ENCODE measurements at regions not wholly inside any gene's neighbourhood (a gene's known extent, or its start where the extent isn't known, plus 50 kb on each side); places are given as distances from the start of the nearest gene placed in this dataset.
"Not testable (repeated sequence)": the region's sequence is repeated elsewhere in the genome, so short reads cannot be mapped to it uniquely, and the experiment has no call there.

DNA sequence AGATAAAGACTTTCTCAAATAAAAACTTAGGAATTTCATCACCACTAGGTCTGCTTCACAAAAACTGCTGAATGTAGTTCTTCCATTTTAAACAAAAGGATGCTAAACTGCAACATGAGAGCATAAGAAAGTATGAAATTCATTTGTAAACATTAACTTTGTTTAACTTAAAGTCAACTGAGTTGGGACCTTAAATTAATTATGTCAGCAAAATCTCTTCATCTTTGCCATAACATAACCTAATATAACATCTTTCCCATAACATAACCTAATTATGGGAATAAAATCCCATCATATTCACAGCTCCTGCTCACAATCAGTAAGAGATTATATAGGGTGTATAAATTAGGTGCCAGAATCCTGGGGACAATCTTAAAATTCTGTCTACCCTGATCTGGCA is 78.8 kb upstream of the PCSK5 start:
- DNase-seq, result no peak

GRCh38 chr9:75812141-75812540 is 78.3 kb upstream of the PCSK5 start:
- no peak for DNase-seq

DNA sequence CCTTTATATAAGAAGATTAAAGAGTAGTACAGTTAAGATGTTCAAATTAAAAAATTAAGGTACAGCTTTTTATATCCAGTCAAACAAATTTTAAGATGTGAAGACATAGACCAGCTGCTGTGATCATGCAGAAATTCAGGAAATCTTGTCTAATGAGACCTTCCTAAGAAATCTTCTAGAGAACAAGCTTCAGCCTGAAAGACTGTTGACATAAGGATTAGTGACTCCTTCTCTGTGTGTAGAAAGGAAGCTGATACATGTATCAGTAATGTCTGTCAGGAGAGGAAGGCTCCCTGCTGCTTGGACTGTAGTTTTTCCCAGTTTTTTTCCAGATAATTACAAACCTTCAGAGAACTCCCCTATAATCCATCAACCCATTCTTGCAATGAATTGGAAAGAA is 75.8 kb upstream of the PCSK5 start:
- DNase-seq, result no peak

DNA sequence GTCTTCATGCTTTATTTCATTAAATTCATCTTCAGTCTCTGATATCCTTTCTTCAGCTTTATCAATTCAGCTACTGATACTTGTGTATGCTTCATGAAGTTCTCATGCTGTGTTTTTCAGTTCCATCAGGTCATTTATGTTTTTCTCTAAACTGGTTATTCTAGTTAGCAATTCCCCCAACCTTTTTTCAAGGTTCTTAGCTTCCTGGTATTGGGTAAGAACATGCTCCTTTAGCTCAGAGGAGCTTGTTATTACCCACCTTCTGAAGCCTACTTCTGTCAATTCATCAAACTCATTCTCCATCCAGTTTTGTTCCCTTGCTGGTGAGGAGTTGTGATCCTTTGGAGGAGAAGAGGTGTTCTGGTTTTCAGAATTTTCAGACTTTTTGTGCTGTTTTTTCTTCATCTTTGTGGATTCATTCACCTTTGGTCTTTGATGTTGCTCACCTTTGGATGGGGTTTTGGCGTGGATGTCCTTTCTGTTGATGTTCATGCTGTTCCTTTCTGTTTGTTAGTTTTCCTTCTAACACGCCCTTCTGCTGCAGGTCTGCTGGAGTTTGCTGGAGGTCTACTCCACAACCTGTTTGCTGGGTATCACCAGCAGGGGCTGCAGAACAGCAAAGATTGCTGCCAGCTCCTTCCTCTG is 69.9 kb upstream of the PCSK5 start:
- not testable (repeated sequence) for DNase-seq

DNA sequence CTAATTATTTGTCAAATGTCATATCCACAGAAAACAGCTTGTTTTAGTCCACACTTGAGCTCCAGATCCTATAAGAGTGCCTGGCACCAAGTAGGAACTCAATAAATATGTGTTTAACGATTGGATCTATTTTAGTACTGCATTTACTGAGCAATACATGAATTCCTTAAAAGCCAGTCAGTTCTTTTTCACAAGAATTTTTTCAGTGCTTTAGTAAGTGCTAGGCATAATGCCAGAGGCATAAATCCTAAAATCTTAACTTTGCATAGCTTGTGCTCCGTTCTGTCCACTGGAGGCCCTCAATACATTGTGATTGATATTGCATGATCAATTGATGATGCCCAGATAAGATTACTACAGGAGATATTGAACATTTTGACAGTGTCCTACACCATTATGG is 67.3 kb upstream of the PCSK5 start:
- DNase-seq, result no peak

- DNase-seq, result no peak
These were observed 65.5 kb upstream of the PCSK5 start for GRCh38 chr9:75824816-75825568.

DNA sequence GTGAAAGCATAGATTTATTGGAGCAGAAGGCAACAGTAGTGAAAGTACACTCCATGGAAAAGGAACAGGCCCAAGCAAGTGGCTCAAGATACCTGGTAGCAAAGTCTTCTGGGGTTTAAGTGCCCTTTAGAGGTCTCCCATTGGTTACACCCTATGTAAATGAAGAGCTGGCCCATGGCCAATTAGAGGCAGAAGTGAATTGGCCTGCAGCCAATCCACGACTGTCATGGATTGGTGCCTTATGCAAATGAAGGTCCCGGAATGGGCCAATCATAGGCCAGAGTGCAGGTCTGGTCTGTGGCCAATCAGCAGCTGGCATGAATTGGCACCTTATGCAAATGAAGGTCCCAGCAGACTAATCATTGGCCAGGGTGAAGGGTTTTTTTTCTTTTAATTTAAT is 64.2 kb upstream of the PCSK5 start:
- no peak for DNase-seq

DNA sequence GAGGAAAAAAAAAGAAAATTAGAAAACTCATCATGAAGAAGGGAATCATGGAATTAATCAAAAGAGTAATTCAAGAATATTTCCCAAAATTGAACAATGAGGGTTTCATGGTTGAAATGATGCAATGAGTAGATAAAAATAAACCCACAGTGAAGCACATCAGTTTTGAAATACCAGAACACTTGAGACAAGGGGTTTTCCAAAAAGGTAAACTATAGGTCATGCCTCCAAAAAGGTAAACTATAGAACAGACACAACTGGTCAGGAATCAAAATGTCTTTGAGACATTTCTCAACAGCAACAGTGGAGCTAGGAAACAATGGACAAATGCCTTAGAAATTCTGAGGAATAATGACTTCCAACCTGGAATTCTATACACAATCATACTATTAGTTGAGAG is 60.2 kb upstream of the PCSK5 start:
- no peak for DNase-seq

GRCh38 chr9:75833778-75834177 is 56.7 kb upstream of the PCSK5 start:
- no peak for DNase-seq

DNA sequence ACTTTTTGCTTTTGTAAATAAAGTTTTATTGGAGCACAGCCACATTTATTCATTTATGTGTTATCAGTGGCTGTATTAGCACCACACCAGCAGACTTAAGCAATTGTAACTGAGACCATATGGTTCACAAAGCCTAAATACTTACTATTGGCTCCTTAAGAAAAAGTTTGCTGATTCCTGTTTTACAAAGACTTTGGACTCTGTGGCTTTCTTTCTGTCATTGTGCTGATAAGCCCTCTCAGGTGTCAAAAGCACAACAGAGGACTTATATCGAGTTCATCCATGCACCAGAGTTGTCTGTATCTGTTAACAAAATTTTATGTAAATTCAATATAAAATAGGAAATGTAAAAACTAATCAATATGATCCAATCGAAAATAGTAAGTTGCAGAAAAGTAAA is 55.6 kb upstream of the PCSK5 start:
- DNase-seq, result no peak

All from activated CD4-positive, alpha-beta T cell treated with anti-CD3 and anti-CD28 coated beads for 48 hours (primary cell).